ENCODE measurements at regions not wholly inside any gene's neighbourhood (a gene's known extent, or its start where the extent isn't known, plus 50 kb on each side); places are given as distances from the start of the nearest gene placed in this dataset.

GRCh38 chr14:89013698-89014568 is 189.5 kb downstream of the TTC8 start:
- TF ChIP-seq CTCF (conservative IDR thresholded peaks at IDR 0.05; ENCODE audit: low read length) (no peak), EZH2phosphoT487 (IDR thresholded peaks at IDR 0.05; ENCODE audit: borderline replicate concordance, low read depth, low read length) (no peak)
